ENCODE measurements at regions not wholly inside any gene's neighbourhood (a gene's known extent, or its start where the extent isn't known, plus 50 kb on each side); places are given as distances from the start of the nearest gene placed in this dataset.
A peak's percentile ranks its signal among the peaks of the same experiment; 100 is the strongest.

DNA sequence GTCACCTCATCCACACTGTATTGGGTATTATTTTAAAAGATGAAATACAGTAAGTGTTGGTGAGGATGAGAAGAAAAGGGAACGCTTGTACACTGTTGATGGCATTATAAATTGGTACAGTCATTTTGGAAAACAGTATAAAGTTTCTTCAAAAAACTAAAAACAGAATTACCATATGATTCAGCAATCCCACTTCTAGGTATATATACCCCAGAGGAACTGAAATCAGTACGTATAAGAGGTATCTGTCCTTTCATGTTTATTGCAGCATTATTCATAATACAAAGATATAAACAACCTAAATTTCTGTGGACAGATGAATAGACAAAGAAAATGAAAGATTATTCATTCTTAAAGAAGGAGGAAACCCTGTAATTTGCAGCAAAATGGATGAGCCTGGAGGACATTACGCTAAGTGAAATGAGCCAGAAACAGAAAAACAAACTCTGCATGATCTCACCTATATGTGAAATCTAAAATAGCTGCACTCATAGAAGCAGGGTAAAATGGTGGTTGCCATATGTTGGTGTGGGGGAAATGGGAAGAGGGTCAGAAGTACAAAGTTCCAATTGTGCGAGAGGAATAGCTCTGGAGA, 191.6 kb downstream of the TRIM36 start:
- ATAC-seq, result no peak
- intact Hi-C loops (cut with DNase I), result no loop called here

DNA sequence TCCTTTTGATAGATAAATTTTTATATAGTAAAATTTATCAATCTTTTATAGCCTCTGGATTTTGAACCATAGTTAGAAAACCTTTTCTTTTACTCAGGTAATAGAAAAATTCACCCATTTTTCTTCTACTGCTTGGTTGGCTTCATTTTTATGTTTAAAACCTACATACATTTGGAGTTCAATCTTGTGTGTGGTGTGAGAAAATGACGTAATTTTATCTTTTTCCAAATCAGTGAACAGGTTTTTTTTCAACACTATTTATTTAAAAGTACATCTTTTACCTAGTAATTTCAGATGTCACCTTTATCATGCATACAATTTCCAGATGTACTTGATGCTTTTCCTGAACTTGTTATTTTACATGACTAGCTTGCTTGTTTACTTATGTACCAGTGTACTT, 200.2 kb downstream of the TRIM36 start:
- ATAC-seq, result no peak
- no peak for DNase-seq (ENCODE audit: missing footprints)
- intact Hi-C loops (cut with DNase I), result no loop called here

More for the DNA sequence above, 191.6 kb downstream of the TRIM36 start:
- DNase-seq (ENCODE audit: missing footprints), result no peak

DNA sequence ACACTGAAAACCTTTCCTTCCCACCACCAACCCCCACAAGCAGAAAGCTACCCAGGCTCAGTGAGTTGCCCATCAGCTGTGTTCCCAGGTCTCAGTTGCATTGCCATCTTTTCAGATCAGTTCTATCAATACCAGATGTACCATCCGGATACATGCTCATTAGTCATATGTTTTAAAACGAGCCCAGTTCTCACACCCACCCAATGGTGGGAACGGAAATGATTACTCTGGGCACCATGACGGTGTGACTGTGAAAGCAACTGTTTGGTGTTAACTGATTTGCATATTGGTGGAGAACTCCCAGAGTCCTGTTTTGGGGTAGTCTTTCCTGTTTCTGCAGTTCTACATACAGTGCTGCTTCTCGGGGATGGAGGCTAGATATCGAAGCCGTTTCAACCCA, 212.3 kb downstream of the TRIM36 start:
- intact Hi-C loops (cut with DNase I), result no loop called here
- DNase-seq (ENCODE audit: missing footprints) (no peak), ATAC-seq (no peak)

DNA sequence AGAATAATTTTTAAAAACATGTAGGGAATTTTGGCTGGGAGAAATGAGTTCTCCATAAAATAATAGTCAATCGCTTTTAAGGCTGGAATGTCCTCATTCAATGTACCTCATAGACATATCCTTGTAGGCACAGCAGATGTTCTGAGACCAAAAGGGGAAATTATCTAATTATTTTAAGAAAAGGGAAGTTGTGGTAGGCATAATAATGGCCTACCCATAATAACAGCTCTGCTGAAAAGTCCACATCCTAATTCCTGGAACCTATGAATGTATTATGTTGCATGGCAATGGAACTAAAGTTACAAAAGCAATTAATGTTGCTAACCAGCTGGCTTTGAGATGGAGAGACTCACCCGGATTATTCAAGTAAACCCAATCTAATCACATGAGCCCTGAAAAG, 216.1 kb downstream of the TRIM36 start:
- no peak for DNase-seq (ENCODE audit: missing footprints)
- intact Hi-C loops (cut with DNase I), result no loop called here
- ATAC-seq, result peak; percentile 34

DNA sequence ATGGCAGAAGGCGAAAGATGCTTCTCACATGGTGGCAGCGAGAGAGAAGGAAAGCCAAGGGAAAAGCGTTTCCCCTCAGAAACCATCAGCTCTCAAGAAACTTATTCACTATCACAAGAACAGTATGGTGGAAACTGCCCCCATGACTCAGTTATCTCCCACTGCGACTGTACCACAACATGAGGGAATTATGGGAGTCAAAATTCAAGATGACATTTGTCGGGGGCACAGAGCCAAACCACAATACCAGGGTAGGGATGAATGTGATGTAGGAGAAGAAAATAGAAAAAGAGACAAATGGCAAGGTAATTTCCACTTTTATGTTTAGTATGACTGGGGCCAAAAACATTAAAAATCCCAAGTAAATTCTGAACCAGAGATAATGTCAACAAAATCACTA, 216.8 kb downstream of the TRIM36 start:
- intact Hi-C loops (cut with DNase I), result no loop called here
- no peak for ATAC-seq
- DNase-seq (ENCODE audit: missing footprints), result no peak

DNA sequence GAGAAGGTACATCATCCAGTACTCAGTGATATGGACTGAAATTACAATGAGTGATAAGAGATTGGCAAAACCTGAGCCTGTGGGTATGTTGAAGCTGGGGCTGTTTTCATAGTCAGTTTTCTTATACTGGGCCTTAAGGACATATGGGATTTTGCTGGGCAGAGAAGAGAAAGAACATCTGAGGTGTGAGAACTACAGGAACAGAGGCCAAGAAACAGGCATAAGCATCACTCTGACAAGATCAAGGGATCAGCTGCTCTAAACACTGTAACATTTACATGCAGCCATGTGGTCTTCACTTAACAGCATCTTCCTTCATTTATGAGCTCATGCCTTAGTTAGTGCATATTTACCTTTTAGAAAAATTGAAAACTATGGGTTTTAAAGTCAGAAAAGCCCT, 220.0 kb downstream of the TRIM36 start:
- no peak for DNase-seq (ENCODE audit: missing footprints)
- intact Hi-C loops (cut with DNase I), result no loop called here
- no peak for ATAC-seq

DNA sequence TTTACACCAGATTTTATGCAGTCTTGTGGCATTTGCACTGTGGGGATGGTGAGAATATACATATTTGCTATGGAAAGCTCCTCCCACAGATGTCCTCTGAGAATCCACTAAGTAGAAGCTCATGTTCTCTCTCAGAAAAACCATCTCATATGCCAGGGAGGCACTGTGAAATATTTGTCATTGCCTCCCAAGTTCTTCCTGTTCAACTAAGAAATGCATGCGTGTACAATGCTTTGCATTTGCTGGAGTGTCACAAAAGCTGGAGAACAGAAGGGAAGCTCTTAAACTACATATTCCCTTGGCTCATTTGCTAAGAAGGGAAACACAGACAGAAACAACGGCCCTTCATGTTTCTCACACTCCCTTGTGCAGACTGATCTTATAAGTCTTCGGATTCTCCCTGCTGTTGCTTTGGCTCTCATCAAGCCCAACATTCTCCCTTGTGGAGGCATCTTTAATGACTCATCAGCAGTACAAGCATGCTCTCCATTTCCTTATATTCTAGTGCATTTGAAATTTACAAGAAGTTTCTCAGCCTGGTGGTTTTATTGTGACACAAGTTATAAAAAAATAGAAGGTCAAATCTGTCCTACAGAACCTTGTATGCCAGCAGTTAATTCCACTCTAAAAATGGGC, 220.6 kb downstream of the TRIM36 start:
- ATAC-seq (no peak), DNase-seq (ENCODE audit: missing footprints) (no peak)
- intact Hi-C loops (cut with DNase I), result no loop called here

DNA sequence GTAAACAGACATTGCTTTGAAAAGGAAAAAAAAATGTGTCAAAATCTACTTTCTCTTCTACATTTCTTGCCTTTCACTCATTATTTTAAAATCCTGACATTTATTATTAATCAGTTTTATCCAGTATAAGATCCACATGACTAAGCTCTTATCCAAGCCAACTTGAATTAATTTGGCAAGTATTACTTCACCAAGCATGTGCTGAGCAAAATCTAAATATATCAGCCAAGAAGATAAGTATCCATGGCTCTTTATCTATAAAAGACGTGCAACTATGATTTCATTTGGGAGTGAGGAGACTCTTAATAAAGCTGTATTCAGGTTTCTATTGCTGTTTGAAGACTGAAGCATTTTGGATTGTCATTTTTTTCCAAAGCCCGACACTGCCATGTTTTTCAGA, 221.3 kb downstream of the TRIM36 start:
- no peak for DNase-seq (ENCODE audit: missing footprints)
- ATAC-seq, result no peak
- intact Hi-C loops (cut with DNase I), result no loop called here

DNA sequence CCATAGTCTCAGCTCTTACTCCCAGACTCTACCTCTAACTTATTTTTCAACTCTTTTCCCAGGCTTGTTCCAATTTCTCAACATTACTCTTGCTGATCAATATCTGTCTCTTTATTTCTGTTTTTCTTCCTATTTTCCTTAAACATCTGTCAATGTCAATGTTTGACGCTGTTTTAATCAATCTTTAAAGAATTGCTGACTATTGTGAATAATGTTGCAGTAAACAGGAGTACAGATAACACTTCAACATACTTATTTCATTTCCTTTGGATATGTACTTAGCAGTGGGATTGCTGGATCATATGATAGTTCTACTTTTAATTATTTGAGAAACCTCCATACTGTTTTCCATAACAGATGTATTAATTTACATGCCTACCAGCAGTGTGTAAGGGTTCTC, 229.0 kb downstream of the TRIM36 start:
- ATAC-seq (no peak), DNase-seq (ENCODE audit: missing footprints) (no peak)
- intact Hi-C loops (cut with DNase I), result no loop called here

DNA sequence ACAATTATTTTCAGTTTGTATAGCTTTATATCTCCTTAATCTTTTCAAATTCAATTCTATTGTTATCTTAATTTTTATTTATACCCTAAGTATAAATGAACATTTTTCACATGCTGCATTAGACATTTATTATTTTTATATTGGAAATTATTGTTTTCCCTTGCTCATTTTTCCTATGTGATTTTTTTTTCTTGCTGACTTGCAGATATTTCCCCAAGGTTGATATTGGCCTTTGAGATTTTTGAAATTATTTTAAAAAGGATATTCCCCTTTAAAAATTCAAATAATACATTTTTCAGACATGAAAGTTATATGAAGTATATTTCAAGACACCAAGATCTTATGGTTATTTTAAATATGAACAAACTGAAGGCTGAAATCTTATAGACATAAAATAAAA, 234.2 kb downstream of the TRIM36 start:
- DNase-seq (ENCODE audit: missing footprints) (no peak), ATAC-seq (no peak)
- intact Hi-C loops (cut with DNase I), result no loop called here

DNA sequence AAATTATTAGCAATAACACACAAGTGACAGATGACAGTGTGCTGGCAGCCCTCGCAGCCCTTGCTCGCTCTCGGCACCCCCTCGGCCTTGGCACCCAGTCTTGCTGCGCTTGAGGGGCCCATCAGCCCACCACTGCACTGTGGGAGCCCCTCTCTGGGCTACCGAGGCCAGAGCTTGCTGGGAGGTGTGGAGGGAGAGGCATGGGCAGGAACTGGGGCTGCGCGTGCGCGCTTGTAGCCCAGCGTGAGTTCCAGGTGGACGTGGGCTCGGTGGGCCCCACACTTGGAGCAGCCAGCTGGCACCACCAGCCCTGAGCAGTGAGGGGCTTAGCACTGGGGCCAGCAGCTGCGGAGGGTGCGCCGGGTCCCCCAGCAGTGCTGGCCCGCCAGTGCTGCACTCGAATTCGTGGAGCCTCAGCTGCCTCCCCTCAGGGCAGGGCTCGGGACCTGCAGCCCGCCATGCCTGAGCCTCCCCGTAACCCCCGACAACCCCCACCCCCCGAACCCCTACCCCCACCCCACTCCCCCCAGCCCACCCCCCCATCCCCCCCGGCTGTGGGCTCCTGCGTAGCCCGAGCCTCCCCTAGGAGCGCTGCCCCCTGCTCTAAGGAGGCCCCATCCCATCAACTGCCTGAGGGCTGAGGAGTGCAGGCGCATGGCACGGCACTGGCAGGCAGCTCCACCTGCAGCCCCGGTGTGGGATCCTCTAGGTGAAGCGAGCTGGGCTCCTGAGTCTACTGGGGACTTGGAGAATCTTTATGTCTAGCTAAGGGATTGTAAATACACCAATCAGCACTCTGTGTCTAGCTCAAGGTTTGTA, 240.9 kb downstream of the TRIM36 start:
- DNase-seq (ENCODE audit: missing footprints), result peak; percentile 55
- no peak for ATAC-seq
- intact Hi-C loops (cut with DNase I), result no loop called here

DNA sequence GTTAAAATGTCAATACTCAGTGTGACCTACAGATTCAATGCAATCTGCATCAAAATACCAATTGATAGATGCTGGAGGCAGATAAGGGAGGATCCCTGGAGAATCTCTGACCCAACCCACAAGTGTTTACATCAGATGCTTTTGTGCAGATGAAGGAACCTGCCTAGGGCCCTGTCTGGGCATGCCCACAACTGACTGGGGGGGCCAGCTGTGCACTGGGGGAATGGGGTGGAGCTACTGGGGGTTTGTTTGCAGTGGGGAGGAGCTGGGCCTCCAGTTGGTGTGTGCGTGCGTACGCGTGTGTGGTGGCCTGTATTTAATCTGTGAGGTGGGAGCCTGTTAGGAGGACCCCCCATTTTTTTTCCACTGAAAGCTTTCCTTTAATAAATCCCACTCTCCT, 244.9 kb downstream of the TRIM36 start:
- intact Hi-C loops (cut with DNase I), result no loop called here
- no peak for DNase-seq (ENCODE audit: missing footprints)
- no peak for ATAC-seq

DNA sequence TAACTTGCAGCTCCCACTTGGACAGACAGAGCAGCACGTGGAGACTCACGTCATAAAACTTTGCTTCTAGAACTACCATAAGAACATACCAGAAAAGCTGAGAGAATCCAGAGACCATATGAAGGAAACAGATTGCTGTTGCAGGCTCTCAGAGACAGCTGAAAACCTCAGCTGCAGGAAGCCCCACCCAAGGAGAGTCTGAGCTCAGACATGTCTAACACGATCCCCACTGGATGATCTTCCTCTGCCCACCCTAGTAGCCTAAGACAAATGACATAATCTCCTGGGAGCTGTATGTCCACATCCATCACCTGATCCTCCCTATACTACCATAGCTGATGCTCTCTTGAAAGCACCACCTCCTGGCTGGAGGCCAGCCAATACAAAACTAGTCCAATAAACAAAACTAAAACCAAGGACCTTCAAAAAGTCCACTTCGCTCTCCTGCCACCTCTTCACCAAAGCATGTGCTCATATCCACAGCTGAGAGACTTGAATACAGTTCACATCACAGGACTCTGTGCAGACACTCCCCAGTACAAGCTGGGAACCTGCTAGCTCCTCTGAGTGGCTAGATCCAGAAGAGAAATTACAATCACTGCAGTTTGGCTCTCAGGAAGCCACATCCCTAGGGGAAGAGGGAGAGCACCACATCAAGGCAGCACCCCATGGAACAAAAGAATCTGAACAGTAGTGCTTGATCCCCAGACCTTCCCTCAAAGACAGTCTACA, 257.4 kb downstream of the TRIM36 start:
- DNase-seq (ENCODE audit: missing footprints) (no peak), ATAC-seq (no peak)
- intact Hi-C loops (cut with DNase I), result no loop called here

DNA sequence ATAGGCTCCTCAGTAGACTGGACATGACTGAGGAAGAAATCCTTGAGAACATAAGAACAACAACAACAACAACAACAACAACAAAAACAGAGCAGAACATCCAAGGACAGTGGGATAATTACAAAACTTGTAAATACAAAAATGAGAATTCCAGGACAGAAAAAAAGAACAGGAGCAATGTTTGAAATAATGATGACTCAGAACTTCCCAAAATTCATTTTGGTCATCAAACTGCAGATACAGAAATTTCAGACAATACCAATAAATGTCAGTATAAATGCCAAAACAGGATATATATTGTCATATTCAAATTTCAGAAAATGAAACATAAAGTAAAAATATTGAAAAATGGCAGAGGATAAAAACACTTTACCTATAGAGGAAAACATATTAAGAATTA, 259.0 kb downstream of the TRIM36 start:
- DNase-seq (ENCODE audit: missing footprints) (no peak), ATAC-seq (no peak)
- intact Hi-C loops (cut with DNase I), result no loop called here

DNA sequence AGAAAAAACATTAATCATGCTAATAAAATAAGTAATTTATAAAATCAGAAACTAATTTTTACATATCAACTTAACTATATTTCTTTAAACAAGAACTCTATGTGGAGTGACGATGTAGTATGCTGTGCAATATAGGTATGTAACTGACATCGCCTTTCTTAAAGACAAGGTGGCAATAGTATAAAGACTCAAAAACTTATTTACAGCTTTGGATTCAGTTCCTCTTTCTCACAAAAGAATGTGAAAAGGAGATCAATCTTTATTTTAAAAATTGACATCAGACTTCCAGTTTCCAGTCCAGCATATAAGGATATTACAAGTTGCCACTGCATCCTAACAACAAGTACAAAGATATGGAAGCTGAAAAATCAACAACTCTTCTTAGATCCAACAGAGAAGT, 260.3 kb downstream of the TRIM36 start:
- DNase-seq (ENCODE audit: missing footprints) (no peak), ATAC-seq (no peak)
- intact Hi-C loops (cut with DNase I), result no loop called here

DNA sequence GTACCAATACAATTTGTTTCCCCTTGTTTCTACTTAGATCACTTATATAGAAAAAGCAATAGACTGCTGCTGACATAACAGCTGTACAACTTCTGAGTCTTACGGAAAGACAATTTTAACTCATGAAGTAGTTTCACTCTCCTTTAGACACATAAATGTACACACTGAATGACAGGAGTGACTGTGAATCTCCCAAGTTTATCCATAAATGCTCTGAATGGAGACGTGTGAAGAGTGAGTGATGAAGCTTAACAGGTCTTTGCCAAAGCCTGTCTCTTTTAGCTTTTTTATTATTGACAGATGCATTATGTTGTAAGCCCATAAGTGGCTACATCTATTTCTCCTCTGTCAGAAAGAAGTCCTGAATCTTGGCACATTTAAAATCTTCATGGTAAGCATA, 265.9 kb downstream of the TRIM36 start:
- ATAC-seq (no peak), DNase-seq (ENCODE audit: missing footprints) (no peak)
- intact Hi-C loops (cut with DNase I), result no loop called here

DNA sequence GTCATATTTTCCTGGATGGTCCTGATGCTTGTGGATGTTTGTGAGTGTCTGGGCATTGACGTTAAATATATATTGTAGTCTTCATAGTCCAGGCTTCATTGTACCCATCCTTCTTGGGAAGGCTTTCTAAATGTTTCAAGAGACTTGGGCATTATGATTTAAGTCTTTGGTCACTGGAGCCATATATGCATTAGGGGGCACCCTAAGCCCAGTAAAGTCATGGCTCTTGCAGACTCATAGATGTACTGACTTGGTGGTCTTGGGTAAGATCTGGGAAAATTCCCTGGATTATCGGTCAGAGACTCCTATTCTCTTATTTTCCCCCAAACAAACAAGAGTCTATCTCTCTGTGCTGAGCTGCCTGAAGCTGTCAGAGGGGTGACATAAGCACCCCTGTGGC, 271.1 kb downstream of the TRIM36 start:
- intact Hi-C loops (cut with DNase I), result no loop called here
- DNase-seq (ENCODE audit: missing footprints) (no peak), ATAC-seq (no peak)

DNA sequence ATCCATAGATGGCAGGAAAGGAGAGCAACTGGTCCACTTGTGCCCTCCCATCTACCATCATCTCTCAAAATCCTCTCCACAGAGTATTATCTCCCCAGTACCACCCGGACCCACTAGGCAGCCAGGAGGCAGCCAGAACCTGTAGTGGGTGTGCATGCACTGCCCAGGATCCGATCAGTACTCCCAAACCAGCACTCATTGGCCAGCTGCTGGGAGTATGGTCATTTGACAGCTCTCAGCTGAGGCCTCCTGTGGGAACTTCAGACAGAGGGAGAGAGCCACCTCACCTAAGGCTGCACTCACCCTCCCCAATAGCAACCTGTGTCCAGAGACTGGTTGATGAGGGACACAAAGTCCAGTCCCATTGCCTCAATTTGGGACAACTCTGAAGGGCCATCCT, 286.0 kb downstream of the TRIM36 start:
- no peak for ATAC-seq
- intact Hi-C loops (cut with DNase I), result no loop called here
- DNase-seq (ENCODE audit: missing footprints), result no peak

DNA sequence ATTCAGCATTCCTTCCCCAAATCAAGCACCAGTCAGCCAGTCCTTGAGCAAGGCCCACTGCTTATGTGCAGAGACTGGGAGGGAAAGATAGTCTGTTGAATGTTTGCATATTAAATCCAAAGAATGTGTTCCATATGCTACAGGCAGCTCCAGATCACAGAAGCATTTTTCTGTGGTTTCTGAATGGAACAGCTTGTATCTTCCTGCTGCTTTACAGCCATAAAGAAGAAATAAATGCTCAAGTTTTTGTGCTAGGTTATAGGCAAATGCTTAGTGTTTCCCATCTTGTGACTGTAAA, 310.3 kb downstream of the TRIM36 start:
- intact Hi-C loops (cut with DNase I), result no loop called here
- no peak for DNase-seq (ENCODE audit: missing footprints)
- ATAC-seq, result no peak

Data from Right ventricle myocardium inferior (tissue), 1 donor.